Uterus (tissue), 2 donors: ENCODE measurements at regions not wholly inside any gene's neighbourhood (a gene's known extent, or its start where the extent isn't known, plus 50 kb on each side); places are given as distances from the start of the nearest gene placed in this dataset.

Experiments
- POLR2A ChIP-seq, 2 donors: fragments of 450-650 bp; IDR thresholded peaks; one replicate each; pipeline ENCODE4 v1.6.1; 2016; ENCODE audit warnings: antibody characterized with exemption in 2 of 2, mild to moderate bottlenecking in 1 of 2, moderate library complexity in 1 of 2
- TF ChIP-seq, protein P1 (sequence below), 4 experiments: fragments of 200-600 bp in 2 of 4; fragments of 450-650 bp in 2 of 4; sonication (generic) in 2 of 4; IDR thresholded peaks; one replicate each; pipeline ENCODE4 v1.5.1; 2016 to 2019; ENCODE audit warnings: antibody characterized with exemption in 4 of 4, mild to moderate bottlenecking in 2 of 4, moderate library complexity in 1 of 4

DNA sequence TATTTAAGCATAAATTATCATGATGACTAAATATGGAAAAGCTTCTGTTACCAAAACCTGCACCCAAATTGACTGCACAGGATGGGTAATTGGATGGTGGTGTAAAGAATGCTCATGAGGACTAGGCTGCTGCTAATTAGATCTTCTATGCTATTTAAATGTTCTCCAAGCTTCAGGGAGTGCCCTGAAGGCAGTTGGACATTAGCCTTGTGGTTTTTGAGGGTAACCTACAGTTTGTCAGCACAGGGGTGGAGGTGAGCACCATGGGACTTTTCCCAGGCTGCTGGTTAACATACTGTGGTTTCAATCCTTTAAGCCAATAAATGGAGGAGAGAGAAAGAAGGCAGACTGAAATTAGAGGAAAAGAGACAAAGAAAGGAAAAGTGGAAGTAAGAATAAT, 145.0 kb downstream of the WIF1 start:
- TF ChIP-seq, protein P1, sequence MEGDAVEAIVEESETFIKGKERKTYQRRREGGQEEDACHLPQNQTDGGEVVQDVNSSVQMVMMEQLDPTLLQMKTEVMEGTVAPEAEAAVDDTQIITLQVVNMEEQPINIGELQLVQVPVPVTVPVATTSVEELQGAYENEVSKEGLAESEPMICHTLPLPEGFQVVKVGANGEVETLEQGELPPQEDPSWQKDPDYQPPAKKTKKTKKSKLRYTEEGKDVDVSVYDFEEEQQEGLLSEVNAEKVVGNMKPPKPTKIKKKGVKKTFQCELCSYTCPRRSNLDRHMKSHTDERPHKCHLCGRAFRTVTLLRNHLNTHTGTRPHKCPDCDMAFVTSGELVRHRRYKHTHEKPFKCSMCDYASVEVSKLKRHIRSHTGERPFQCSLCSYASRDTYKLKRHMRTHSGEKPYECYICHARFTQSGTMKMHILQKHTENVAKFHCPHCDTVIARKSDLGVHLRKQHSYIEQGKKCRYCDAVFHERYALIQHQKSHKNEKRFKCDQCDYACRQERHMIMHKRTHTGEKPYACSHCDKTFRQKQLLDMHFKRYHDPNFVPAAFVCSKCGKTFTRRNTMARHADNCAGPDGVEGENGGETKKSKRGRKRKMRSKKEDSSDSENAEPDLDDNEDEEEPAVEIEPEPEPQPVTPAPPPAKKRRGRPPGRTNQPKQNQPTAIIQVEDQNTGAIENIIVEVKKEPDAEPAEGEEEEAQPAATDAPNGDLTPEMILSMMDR (IDR thresholded peaks at IDR 0.05) = no peak
- TF ChIP-seq POLR2A (IDR thresholded peaks at IDR 0.05) = no peak
